GM13977 (cell line): ENCODE measurements at regions not wholly inside any gene's neighbourhood (a gene's known extent, or its start where the extent isn't known, plus 50 kb on each side); places are given as distances from the start of the nearest gene placed in this dataset.

Experiments
- DNase-seq: peaks from one replicate; pipeline ENCODE4 v3.0.0; 2012; ENCODE audit warnings: low spot score
- CTCF ChIP-seq: IDR thresholded peaks from 2 replicates; pipeline ENCODE4 v1.5.1; 2012; ENCODE audit warnings: mild to moderate bottlenecking, control low read depth; ENCODE audit not compliant: insufficient read depth; ENCODE audit errors: extremely low read depth, missing control alignments
- in situ Hi-C: fragments of 300-500 bp; cut with MboI; formaldehyde crosslinking; loops from one replicate; pipeline ENCODE4 v1.12.0; 2022; ENCODE audit warnings: low sequenced_read_pairs, low pct_unique_long_range_greater_than_20kb, mixed read lengths, inconsistent platforms; ENCODE audit not compliant: unreplicated experiment

DNA sequence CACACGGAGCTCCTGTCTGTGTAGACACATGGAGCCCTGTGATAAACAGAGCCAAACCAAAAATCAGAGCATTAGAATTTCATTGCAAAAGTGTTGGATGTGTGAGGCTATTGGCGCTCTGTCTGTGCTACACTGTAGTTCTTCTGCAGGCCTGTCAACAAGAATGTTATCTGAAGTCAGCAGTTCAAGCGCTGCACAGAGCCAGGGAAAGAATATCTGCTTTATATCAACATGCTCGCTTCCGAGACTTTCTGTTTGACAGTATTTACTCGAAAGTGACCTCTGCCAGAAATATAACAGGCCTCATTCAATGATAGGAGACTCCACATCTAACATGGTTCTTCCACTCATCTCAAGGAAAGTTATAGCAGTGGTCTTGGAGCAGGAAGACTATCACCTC lies 118.3 kb downstream of the CCER1 start:
- TF ChIP-seq CTCF, result no peak
- no peak for DNase-seq
- in situ Hi-C loops, result no loop called here

- no peak for DNase-seq
- in situ Hi-C loops, result no loop called here
- TF ChIP-seq CTCF, result no peak
Measured at GRCh38 chr12:90833228-90833627, 121.7 kb downstream of the CCER1 start.

- in situ Hi-C loops, result no loop called here
- TF ChIP-seq CTCF, result no peak
- no peak for DNase-seq
Measured at GRCh38 chr12:90832427-90832826, 122.5 kb downstream of the CCER1 start.

- no peak for DNase-seq
- in situ Hi-C loops, result no loop called here
- no peak for TF ChIP-seq CTCF
Measured at GRCh38 chr12:90831712-90832111, 123.3 kb downstream of the CCER1 start.

DNA sequence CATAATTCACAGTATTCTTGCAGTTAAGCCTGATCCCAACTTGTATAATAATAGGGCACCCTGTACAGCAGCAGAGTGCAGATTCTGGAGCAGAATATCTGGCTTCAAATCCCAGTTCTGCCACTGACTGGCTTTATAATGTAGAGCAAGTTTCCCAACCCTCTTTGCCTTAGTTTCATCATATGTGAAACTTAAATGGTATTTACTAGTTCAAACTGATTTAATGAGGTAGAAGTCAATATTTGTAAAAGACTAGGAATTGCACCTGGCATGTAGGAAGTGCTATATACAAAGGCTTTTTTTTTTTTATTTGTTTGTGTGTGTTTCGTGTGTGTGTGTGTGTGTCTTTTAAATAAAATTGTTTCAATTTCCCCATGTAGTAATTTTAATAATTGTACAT lies 125.9 kb downstream of the CCER1 start:
- TF ChIP-seq CTCF, result no peak
- in situ Hi-C loops, result no loop called here
- DNase-seq, result no peak

DNA sequence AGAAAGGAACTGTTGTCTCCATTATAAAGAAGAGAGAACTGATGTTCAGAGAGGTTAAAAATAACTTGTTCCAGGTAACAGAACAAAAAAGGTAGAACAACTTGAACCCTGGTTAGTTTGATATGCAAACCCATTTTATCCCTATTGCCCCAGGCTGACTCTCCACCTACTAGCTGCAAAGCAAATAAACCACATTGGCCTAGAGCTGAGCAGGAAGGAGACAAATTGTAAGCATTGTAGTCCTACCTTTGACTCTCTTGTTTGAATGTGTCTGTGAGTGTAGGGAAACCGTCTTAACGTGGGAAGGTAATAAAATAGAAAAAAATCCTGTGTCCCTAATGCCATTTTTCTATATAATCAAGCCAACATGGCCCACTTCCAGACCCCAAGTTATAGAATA lies 126.4 kb downstream of the CCER1 start:
- in situ Hi-C loops, result no loop called here
- DNase-seq, result no peak
- no peak for TF ChIP-seq CTCF

DNA sequence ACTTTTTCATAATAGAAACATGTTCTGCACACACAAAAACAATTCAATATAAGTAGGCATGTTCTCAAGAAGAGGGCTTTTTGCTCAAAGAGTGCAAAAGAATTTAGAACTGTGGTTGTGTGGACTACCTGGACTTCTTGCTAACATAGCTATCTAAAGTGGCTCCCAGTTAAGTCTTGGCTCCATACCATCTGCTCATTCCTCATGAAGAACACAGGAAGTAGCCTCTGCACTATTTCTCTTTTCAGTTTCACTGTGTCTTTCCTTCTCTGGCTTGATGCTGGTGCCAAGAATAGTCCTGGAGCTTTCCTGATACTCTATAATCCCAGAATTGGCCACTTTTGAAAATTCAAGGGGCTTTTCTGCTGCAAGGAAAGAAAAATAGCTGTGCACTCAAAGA lies 127.4 kb downstream of the CCER1 start:
- DNase-seq, result no peak
- in situ Hi-C loops, result no loop called here
- no peak for TF ChIP-seq CTCF
